IMR-90 (cell line): ENCODE measurements at regions not wholly inside any gene's neighbourhood (a gene's known extent, or its start where the extent isn't known, plus 50 kb on each side); places are given as distances from the start of the nearest gene placed in this dataset.

Experiments
- CEBPB ChIP-seq: IDR thresholded peaks from 2 replicates; pipeline ENCODE4 v1.6.1; 2012; ENCODE audit warnings: low read depth, low read length, improper control_type of control experiment
- CHD1 ChIP-seq: IDR thresholded peaks from 2 replicates; pipeline ENCODE4 v1.6.1; 2012; ENCODE audit warnings: low read depth, low read length, improper control_type of control experiment
- FOS ChIP-seq: fragments of 150-350 bp; IDR thresholded peaks from 2 replicates; pipeline ENCODE4 v1.6.1; 2016; ENCODE audit warnings: low read depth, low read length
- MXI1 ChIP-seq: IDR thresholded peaks from 2 replicates; pipeline ENCODE4 v1.6.1; 2012; ENCODE audit warnings: low read depth, mild to moderate bottlenecking, low read length, moderate library complexity, borderline replicate concordance
- NFE2L2 ChIP-seq: fragments of 150-350 bp; IDR thresholded peaks from 2 replicates; pipeline ENCODE4 v1.6.1; 2016; ENCODE audit warnings: low read depth, mild to moderate bottlenecking, low read length
- POLR2A ChIP-seq: IDR thresholded peaks from 2 replicates; pipeline ENCODE4 v1.6.1; 2012; ENCODE audit warnings: mild to moderate bottlenecking, low read depth, low read length
- RAD21 ChIP-seq: IDR thresholded peaks from 2 replicates; pipeline ENCODE4 v1.6.1; 2012; ENCODE audit warnings: low read length, improper control_type of control experiment
- RCOR1 ChIP-seq: IDR thresholded peaks from 2 replicates; pipeline ENCODE4 v1.6.1; 2012; ENCODE audit warnings: mild to moderate bottlenecking, low read length, improper control_type of control experiment; ENCODE audit not compliant: insufficient replicate concordance
- RFX5 ChIP-seq: IDR thresholded peaks from 2 replicates; pipeline ENCODE4 v1.8.0; 2012; ENCODE audit warnings: low read depth, mild to moderate bottlenecking, low read length, moderate library complexity
- SMC3 ChIP-seq: fragments of 150-350 bp; IDR thresholded peaks from 2 replicates; pipeline ENCODE4 v1.6.1; 2016; ENCODE audit warnings: low read depth, mild to moderate bottlenecking, antibody characterized with exemption, low read length, moderate library complexity
- TF ChIP-seq, protein P1 (sequence below): fragments of 150-350 bp; IDR thresholded peaks from 2 replicates; pipeline ENCODE4 v1.6.1; 2017; ENCODE audit warnings: mild to moderate bottlenecking, antibody characterized with exemption, low read length, low read depth
- TF ChIP-seq, protein P2 (sequence below): conservative IDR thresholded peaks from 2 replicates; pipeline ENCODE4 v1.5.1; 2012; ENCODE audit warnings: mild to moderate bottlenecking, low read depth, low read length, improper control_type of control experiment
- TF ChIP-seq, protein P3 (sequence below): fragments of 150-350 bp; IDR thresholded peaks from 2 replicates; pipeline ENCODE4 v1.6.1; 2016; ENCODE audit warnings: low read depth, mild to moderate bottlenecking, low read length, moderate library complexity, borderline replicate concordance

DNA sequence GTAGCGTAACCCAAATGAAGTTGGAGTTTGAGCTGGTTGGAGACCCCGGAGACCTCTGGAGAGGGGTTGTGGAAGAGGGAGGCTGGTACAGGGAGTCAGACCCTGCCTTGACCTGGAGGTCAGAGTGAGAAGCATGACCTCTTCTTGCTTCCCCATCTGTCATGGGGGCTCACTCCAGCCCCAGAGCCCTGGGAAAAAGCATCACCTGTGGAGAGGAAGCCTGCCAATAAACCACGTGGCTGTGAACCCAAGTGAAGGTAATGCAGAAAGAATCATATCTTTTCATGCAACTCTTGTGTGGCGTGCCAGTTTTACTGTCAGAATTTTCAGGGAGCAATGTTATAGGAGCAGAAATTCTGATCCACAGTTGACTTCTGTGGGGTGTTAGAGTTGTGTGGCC lies 178.5 kb upstream of the PRICKLE1 start:
- TF ChIP-seq MXI1 (no peak), POLR2A (no peak), RAD21 (no peak), SMC3 (no peak), RFX5 (no peak), RCOR1 (no peak), NFE2L2 (no peak), CEBPB (no peak), FOS (no peak), CHD1 (no peak)
- TF ChIP-seq, protein P1, sequence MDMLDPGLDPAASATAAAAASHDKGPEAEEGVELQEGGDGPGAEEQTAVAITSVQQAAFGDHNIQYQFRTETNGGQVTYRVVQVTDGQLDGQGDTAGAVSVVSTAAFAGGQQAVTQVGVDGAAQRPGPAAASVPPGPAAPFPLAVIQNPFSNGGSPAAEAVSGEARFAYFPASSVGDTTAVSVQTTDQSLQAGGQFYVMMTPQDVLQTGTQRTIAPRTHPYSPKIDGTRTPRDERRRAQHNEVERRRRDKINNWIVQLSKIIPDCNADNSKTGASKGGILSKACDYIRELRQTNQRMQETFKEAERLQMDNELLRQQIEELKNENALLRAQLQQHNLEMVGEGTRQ = no peak
- TF ChIP-seq, protein P2, sequence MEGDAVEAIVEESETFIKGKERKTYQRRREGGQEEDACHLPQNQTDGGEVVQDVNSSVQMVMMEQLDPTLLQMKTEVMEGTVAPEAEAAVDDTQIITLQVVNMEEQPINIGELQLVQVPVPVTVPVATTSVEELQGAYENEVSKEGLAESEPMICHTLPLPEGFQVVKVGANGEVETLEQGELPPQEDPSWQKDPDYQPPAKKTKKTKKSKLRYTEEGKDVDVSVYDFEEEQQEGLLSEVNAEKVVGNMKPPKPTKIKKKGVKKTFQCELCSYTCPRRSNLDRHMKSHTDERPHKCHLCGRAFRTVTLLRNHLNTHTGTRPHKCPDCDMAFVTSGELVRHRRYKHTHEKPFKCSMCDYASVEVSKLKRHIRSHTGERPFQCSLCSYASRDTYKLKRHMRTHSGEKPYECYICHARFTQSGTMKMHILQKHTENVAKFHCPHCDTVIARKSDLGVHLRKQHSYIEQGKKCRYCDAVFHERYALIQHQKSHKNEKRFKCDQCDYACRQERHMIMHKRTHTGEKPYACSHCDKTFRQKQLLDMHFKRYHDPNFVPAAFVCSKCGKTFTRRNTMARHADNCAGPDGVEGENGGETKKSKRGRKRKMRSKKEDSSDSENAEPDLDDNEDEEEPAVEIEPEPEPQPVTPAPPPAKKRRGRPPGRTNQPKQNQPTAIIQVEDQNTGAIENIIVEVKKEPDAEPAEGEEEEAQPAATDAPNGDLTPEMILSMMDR = no peak
- TF ChIP-seq, protein P3, sequence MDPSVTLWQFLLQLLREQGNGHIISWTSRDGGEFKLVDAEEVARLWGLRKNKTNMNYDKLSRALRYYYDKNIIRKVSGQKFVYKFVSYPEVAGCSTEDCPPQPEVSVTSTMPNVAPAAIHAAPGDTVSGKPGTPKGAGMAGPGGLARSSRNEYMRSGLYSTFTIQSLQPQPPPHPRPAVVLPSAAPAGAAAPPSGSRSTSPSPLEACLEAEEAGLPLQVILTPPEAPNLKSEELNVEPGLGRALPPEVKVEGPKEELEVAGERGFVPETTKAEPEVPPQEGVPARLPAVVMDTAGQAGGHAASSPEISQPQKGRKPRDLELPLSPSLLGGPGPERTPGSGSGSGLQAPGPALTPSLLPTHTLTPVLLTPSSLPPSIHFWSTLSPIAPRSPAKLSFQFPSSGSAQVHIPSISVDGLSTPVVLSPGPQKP = no peak
